HG02642 (cell line): ENCODE measurements at regions not wholly inside any gene's neighbourhood (a gene's known extent, or its start where the extent isn't known, plus 50 kb on each side); places are given as distances from the start of the nearest gene placed in this dataset.

Experiments used
- ATAC-seq: cut with Tn5 transposase; IDR thresholded peaks from one replicate; pipeline ENCODE4 v1.9.1; 2021; ENCODE audit warnings: mild to moderate bottlenecking; ENCODE audit not compliant: unreplicated experiment, poor library complexity

DNA sequence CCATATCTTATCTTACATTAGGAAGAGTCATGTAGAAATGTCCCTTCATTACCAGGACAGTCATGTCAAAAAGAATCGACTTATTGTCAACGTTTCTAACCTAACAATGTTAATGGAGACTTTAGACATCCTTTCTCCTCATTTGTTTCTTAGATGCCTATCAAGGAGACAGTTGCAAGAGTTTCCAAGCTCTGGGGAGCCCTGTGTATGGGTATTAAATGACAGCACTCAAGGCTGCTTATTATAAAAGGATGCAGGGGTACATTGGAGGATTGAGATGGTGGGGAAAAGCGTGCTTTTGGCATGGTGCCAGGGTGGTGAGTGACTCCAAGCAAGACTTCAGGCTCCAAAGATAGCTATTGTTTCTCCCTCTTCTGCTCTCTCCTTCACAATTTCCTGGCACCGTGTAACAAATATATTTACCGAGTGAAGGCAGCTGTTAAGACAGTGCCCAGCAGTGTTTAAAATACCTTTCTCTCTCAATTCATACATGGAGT, 461.3 kb upstream of the CLINT1 start:
- ATAC-seq = no peak

DNA sequence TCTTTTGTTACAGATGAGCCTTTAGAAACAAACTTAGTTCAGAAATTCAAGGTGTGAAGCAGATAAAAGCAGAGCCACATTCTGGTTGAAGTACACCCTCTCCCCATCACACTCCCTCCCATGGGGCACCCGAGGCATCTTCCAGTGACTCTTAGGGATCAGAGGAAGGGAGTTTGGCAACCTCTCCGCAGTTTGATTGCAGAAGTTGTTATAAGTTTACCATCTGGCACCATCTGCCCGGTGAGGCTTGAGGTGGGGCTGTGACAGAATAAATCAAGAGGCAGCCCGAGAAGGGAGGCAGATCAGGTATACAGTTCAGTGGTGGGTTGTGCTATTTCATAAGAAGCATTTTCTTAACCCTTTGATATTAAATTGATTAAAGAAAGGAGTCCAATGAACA, 458.6 kb upstream of the CLINT1 start:
- no peak for ATAC-seq

DNA sequence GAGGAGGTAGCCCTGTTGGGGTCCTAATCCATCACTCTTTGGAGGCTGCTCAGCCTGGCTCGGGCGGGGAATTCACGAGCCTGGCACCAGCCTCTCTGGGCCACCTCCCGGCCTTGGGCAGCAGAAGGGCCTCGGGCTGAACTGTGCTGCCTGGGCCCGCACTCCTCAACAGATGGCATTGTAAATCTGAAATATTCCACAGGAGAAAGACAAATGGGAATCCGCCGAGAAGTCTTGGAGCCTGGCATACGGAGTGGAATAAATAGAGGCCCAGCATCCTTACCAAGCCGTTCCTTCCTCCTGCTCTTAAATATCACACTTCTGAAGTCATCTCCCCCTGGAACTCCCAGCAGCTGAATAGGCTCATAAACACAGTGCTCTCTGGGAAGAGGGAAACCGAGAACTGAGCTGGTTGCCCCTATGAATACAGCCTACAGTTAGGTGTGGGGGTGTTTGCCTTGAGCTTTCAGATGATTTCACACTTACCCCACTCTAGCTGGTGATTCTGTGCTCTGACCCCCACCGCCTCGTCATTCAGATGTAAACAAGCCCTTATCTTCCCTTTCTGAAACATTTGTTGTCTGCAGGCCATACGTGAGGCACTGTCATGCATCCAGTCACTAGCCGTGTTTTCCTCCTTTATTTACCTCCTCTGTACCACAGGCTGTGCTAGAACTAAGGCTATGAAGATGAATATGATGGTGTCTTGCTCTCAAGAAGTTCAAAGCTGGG, 455.0 kb upstream of the CLINT1 start:
- no peak for ATAC-seq

DNA sequence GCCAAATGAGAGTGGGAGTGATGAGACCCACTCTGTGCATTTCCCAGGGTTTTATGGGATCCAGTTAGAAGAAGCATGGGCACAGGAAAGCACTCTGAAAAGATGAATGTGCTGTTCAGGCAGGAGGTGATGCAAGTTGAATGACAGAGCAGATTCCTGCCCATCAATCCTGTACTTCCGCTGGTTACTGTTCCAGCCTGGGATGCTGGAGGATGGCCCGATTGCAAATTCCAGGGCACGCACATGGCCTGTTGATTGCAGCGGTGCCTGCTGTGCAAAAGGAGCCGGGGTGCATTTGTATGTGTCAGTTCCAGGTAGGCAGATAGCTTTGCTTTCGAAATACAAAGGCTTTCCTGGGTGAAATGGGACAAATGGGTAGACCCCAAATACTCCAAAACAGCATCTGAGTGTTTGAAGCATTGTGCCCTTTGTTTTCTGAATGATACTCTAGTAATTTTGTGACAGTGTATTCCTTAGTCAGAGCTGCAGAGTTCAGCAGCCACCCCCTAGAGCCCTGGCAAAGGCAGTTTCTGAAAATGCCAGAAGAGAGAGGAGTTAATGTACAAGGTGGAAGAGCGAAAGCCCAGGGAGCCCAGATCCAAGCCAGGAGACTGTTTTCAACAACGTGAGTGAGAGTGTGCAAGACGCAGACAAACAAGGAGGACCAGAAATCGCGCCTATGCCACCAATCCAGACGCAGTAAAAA, 454.2 kb upstream of the CLINT1 start:
- no peak for ATAC-seq

DNA sequence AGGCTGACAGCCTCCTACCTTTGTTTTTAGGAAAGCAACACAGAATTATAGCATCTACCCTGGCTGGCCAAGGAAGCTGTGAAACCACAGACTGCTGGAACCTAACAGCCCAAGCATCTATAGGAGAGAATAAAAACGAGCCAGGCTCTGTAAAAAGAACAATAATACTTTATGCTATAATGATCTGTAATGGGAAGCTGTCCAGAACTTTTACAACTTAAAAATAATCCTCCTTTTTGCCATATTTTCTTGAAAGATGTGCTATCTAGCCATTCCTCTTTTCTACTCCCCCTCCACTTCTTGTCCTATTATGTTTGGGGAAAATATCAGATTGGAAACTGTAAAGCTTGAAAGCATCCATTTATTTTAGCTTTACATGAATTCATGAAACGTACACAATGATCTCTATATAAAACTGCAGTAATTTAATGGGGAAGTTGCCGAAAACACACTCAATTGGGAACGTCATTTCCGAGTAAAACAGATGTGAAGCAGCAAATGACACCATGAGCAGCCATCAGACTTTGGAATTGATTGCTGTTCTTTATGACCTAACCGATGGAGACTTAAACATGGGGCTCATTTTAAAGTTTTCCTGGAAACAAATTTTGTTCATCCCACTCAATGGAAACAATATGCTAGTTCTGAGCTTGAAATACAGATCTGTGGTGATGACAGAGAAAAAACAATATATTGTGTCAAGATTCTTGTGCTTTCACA, 450.3 kb upstream of the CLINT1 start:
- no peak for ATAC-seq

DNA sequence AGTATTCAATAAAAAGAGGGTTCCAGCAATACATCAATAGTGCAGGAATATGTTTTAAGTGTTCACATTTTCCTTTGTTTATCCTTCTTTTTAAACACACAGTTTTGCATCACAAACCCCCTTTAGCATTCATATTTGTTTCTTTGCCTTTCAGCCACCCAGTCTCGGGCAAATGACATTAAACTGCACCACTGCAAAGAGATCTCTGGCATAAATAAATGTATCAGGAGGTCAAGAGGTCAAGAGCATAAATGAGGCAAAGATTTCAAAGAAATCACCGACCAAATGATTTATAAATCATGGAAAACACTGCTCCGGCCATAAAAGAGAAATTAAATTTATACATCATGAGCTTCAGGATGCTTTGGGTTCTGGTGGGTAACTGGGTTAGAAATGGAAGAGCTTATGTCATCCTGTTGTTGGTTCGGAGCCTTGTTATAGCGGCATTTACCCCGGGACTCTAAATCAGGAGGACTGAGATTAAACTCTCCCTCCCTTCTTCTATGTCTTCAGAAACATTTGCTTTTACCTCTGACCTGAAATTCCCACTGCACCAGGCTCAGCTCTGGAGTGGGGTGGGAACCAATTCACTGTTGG, 449.6 kb upstream of the CLINT1 start:
- no peak for ATAC-seq

DNA sequence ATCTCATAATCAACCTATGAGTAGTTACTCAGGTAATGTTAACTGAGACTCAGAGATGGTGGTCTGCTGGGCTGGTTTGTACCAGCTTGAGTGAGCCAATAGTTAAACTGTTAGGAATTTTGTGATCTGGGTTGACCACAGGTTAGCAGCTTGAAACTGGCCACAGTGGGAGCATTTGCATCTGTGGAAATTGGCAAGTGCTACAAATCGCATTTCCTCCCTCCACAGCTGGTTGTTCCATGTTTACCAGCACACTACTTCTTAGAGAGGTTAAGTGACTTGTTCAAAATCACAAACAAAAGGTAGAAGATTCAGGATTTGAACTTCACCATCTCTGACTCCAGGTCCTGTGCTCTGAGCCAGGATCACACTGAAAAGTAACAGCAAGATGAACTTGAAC, 446.9 kb upstream of the CLINT1 start:
- no peak for ATAC-seq

DNA sequence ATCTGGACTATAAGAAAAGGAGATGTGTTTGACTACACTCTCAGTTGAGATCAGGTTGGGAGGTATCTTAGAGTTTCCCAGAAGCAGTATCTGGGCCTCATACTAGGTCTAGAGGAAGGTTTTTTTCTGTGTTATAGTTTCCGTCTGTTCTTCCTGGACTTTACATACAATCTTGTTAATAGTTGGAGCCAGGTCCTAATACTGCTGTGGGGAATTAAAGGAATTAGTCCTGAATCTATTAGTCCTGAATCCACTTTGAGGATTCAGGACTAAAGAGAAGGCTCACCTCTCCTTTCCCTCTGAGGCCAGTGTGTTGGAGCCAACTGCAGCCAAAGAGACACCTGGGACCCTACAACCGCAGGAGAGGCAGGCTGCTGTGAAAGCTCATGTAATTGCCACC, 445.7 kb upstream of the CLINT1 start:
- no peak for ATAC-seq

DNA sequence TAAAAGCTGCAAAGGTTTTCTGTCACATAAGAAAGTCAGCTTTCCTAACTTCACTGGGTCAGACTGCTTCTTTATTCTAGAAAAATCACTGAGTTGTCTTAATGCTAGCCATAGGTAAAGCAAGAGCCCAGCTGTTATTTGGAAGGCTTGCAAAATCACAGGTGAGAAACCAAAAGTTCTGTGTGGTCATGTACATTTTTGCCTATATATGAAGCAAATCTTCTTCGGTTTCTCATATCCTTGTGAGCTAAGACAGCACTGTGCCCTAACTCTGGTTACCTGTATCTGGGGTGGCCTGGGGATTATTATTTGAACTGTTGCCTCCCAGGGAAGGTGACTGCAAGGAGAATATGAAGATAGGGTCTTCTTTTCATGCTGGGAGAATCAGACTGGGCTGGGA, 444.9 kb upstream of the CLINT1 start:
- no peak for ATAC-seq

DNA sequence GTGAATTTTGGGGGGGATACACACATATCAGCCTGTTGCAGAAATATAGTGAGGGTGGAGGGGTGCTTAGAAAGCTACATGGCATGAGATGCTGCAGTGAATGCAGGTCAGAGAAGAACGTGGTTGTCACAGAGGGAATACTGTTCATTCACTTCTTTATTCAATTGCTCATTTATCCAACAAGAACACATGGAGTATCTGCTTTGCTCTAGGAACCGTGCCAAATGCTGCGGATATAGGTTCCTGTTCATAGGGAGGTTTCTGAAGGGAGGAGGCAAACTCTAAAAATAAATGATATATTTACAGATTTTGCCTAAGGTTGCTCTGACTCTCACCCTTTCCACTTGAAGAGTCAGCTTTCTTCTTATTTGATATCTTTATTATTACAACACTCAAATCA, 444.3 kb upstream of the CLINT1 start:
- no peak for ATAC-seq

DNA sequence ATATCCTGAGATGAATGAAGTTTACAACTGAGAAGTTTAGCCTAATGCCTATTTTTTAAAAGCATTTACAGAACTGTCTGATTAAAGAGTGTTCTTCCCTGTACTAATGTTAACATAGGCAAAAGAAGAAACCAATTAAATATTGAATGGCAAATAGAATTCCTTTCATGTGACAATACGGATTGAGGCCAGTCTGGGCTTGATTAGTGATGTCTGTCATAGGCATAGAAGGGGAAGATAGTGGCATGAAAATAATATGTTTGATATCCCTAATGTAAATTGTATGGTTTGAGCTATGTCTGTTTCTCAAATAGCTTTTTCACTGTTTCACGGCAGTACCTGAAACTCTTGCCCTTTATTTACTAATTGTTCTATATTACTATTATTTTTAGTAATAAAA, 443.1 kb upstream of the CLINT1 start:
- ATAC-seq = no peak

DNA sequence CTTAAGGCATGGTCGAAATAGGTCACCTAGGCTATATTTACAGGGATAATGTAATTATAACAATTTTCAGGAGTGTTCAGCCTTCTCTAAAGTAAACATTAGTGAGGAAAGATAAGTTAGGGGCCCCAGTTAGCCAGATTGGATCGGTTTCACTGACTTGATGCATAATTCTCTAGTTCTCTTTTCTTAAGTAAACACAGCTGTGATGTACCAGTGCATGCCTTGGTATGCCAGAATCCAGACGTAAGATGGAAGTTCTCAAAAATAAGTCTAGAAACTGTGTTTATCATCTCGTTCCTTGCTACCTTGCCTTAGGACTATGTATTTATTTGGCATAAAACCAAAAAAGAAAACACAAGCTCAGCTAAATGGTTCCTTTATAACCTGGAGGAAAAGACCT, 442.2 kb upstream of the CLINT1 start:
- no peak for ATAC-seq

DNA sequence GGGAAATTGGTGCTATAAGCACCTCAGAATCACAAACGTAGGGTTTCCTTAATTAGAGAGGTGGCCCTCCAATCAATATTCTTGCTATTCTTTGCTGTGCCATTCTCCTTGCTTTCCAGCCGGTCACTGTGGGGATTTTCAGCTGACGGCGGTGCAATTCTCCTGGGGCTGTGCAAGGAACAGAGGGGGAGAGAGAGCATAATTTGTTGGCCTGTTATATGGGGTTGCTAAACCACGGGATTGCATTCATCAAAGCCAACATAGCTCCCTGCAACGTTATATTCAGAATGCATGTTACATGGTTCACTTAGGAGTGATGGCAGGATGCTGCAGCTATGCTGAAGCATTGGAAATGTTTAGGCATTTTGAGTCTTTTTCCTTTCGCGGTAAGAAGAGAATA, 441.3 kb upstream of the CLINT1 start:
- ATAC-seq = no peak

DNA sequence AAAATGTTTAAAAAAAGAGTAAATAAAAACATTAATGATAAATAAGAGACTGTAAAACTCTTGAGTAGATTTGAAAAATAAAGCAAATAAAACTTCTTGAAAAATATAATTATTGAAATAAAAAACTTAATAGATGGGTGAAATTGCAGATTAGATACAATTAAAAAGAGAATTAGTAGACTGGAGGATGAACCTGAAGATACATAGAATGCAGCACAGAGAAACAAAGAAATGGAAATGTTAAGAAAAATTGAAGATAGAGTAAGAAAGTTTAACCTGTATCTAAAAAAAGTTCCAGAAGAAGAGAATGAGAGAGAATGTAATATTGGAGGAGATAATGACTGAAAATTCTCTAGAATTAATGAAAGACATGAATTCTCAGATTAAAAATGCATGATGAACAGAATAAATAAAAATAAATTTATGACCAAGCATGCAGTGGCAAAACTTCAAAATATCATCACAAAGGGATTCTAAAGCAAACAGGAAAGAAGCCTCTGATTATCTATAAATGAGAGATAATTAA, 438.1 kb upstream of the CLINT1 start:
- no peak for ATAC-seq

DNA sequence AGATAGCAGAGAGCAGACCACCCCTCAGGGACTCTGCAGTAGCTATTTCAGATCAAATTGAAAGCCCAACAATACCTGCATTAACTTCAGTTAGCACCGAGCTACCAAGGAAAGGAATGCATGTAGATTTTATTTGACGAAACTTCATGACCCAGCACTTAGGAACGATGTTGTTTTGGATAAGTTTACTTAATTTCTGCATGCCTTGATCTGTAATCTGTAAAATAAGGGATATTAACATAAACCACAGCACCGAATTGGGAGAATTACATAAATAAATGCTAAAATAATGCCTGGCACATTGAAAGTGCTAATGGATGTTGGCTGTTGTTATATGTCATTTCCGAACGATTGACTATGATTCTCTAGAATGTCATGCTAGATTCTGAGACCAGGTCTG, 435.8 kb upstream of the CLINT1 start:
- no peak for ATAC-seq

DNA sequence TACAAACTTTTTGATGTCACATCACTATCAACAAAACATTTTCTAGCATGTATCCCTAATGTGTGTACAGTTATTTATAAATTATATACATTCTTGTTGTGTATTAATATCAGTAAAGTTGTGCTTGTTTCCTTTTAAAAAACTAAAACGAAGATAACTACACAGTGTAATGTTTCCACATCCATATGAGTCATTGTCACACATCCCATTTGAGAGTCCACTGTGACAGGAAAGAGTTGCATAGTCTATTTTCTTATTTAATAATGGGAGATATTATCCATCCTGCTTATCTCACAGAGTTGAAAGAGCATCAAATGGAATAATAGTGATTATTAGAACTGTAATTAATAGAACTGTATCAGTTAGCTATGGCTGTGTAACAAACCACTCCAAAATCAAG, 434.0 kb upstream of the CLINT1 start:
- ATAC-seq = no peak

DNA sequence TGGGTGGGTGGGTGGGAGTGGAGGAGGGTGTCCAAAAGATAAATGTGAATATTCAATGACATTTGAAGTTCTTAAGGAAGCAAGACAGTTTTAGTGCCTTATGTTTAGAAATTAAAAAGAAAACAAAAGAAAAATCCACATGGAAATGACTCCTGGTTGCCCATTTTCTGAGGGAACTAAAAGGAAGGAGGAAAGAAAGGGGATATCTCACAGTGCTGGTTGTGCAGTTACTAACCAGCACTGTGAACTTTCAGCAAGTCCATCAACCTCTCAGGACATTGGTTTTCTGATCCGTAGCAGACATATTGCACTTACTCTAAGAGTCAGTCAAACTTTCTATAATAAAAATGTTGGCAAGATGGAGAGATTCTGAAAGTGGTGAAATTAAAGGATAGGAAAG, 431.0 kb upstream of the CLINT1 start:
- no peak for ATAC-seq

DNA sequence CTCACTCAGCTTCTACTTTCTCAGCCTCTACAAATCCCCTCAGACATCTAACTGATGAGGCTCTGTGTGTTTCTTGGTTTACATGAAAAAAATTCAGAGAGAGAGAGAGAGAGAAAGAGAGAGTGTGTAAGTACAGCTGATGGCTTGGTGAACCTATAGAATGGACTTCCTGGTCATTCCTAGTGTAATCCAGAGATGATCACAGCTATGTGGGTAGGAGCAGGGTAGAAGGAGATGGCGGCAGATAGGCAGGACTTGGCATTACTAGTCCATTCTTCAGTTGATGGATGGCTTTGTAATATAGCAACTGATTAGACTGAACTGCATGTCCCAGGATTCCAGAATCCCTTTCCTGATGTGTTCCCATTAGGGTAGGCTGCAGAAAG, 429.3 kb upstream of the CLINT1 start:
- no peak for ATAC-seq

DNA sequence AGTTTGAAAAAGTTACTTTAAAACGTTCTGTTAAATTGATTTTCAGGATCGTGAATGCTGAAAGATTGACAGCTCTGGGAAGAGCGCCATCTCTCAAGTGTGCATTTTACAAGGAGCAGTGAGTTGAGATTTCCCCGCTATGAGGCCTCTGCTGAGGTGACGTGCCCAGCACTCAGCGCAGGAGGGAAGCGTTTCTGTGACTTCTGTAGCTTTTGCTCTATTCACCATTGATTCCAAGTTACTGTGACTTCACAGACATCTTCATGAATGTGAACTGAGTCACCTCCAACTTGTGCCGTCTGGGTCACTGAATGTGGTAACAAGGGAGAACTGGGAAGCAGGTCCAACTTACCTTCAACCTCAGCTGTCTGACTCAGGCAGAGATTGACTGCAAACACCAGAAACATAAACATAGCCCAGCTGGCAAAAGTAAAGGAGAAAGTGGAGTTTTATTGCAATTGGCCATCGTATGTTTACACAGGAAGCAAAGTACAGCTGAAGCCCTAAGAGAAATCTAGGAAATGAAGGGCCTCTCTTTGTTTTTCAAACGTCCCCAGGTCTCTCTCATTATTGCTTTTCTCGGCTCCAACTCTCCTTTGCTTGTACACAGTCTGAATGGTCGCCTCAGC, 428.8 kb upstream of the CLINT1 start:
- ATAC-seq = no peak

DNA sequence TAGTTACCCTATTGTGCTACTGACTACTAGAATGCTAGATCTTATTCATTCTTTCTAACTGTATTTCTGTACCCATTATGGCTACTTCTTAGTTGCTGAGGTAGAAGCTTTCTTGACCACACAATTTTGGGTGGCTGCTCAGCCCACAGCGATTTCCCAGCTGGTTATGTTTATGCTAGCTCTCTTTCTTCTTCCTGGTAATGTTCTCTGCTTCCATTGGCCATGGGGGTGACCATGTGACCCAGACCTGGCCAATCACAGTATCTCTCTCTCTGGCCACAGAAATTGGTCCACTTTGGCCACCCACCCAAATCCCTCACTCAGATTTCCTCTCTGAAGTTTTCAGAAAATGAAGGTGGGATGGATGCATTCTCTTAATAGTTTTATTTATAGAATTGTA, 427.9 kb upstream of the CLINT1 start:
- ATAC-seq = no peak
